ENCODE measurements at regions not wholly inside any gene's neighbourhood (a gene's known extent, or its start where the extent isn't known, plus 50 kb on each side); places are given as distances from the start of the nearest gene placed in this dataset.

DNA sequence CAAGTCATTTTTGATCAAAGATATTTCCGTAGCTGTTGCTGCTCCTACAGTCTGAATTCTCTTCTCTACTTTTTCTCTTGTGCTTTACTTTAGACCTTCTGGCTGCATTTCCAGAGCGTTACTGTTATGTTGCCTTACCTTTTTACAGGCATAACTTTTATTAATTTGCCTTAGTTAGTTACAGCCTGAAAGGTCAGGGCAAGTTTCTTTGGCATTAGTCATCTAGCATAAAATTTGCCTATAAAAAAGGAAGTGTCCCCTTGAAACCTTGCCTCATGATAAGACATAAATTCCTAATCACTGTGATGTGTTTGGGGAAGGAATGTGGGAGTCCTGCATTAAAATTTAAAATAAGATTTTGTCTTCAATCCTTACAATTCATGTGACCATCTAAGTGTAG, 618.5 kb downstream of the NR2F2 start:
- POLR2A ChIA-PET, result no interaction called here
- no peak overlapping the region for H3K4me2 ChIP-seq (ENCODE audit: insufficient read depth, low read length)
- DNase-seq (ENCODE audit: extremely low read depth in 1 of 4, low spot score in 3 of 4), result no peak
- CTCF ChIA-PET (ENCODE audit: low intra/inter-chr PET ratio), result no interaction called here
- WGBS (ENCODE audit: insufficient coverage, low coverage, missing lambda C conversion rate), result 0% methylated on average over 2 of the region's 2 CpGs
- H4K20me1 ChIP-seq (replicated peaks; ENCODE audit: control insufficient read depth, insufficient read depth, low read length), result no peaks in the 10 kb centered on the region
- H3K4me1 ChIP-seq (replicated peaks in 1 of 2; ENCODE audit: control insufficient read depth in 2 of 2, insufficient read depth in 2 of 2, low read length in 2 of 2), result no peaks in the 10 kb centered on the region
- H3K27me3 ChIP-seq (ENCODE audit: control insufficient read depth in 2 of 2, insufficient read depth in 2 of 2, low read length in 2 of 2), result peaks cover 4 to 6% of the 10 kb centered on the region in 2 experiments; a peak in 3 of 5 replicates
- no peaks in the 10 kb centered on the region for H3K79me2 ChIP-seq (ENCODE audit: control insufficient read depth, insufficient read depth, low read length)
- H3K27ac ChIP-seq (ENCODE audit: extremely low read depth, low read depth, low read length), result no peak overlapping the region
- no peak for FAIRE-seq
- no peak for ATAC-seq
- intact Hi-C loops (cut with micrococcal nuclease) (no loop called here), in situ Hi-C loops (cut with MboI) (no loop called here)
- H3K9me1 ChIP-seq (ENCODE audit: control insufficient read depth, insufficient read depth, low read length), result no peaks in the 10 kb centered on the region
- no TSS peak for BruUV-seq (replicated peaks)
- TF ChIP-seq ERF (CRISPR knock-in tag; IDR thresholded peaks at IDR 0.05), result no peak
- TF ChIP-seq, protein P1, sequence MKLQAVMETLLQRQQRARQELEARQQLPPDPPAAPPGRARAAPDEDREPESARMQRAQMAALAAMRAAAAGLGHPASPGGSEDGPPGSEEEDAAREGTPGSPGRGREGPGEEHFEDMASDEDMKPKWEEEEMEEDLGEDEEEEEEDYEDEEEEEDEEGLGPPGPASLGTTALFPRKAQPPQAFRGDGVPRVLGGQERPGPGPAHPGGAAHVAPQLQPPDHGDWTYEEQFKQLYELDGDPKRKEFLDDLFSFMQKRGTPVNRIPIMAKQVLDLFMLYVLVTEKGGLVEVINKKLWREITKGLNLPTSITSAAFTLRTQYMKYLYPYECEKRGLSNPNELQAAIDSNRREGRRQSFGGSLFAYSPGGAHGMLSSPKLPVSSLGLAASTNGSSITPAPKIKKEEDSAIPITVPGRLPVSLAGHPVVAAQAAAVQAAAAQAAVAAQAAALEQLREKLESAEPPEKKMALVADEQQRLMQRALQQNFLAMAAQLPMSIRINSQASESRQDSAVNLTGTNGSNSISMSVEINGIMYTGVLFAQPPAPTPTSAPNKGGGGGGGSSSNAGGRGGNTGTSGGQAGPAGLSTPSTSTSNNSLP (IDR thresholded peaks at IDR 0.05; ENCODE audit: borderline replicate concordance, low read depth, low read length), result no peak
- TF ChIP-seq KHSRP (IDR thresholded peaks at IDR 0.05), result no peak
- no peak for TF ChIP-seq CBX8 (IDR thresholded peaks at IDR 0.05; ENCODE audit: borderline replicate concordance, extremely low read depth, low read depth, low read length, poor library complexity, severe bottlenecking)
- H3K9ac ChIP-seq (ENCODE audit: insufficient read depth in 1 of 2, low read depth in 2 of 2, low read length in 2 of 2), result no peak overlapping the region
- H3K4me3 ChIP-seq, result no peak overlapping the region
- H3K9me3 ChIP-seq (replicated peaks; ENCODE audit: control insufficient read depth, insufficient read depth, low read depth, low read length), result no peaks in the 10 kb centered on the region
- no peaks in the 10 kb centered on the region for H3K36me3 ChIP-seq (ENCODE audit: control insufficient read depth, insufficient read depth, low read length)
- H2AFZ ChIP-seq (ENCODE audit: low read depth, low read length), result no peak overlapping the region

DNA sequence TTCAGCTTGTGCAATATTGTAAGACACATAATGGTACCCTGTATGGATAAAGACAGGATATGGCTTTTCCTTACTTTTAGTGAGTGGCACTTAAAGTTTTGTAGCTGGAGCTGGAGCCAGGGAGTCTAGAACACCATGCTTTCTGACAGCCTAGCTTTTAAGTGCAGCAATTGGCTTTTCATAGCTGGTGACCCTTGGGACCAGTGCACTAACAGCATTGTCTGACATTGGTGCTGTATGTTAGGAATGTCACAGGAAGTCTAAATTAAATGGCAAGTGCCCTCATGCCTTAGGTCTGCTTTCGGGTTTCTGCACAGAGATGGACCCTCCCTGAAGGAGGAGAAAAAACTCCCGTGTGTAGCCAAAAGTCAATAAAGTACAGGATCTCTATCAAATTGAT, 628.2 kb downstream of the NR2F2 start:
- no peaks in the 10 kb centered on the region for H3K36me3 ChIP-seq (ENCODE audit: control insufficient read depth, insufficient read depth, low read length)
- H3K9me3 ChIP-seq (replicated peaks; ENCODE audit: control insufficient read depth, insufficient read depth, low read depth, low read length), result no peaks in the 10 kb centered on the region
- H3K4me1 ChIP-seq (replicated peaks in 1 of 2; ENCODE audit: control insufficient read depth in 2 of 2, insufficient read depth in 2 of 2, low read length in 2 of 2), result no peaks in the 10 kb centered on the region
- H3K9ac ChIP-seq (ENCODE audit: insufficient read depth in 1 of 2, low read depth in 2 of 2, low read length in 2 of 2), result no peak overlapping the region
- no peaks in the 10 kb centered on the region for H3K27me3 ChIP-seq (ENCODE audit: control insufficient read depth in 2 of 2, insufficient read depth in 2 of 2, low read length in 2 of 2)
- H4K20me1 ChIP-seq (replicated peaks; ENCODE audit: control insufficient read depth, insufficient read depth, low read length), result no peaks in the 10 kb centered on the region; the same call in 1 of the 2 replicates
- ChIA-PET POLR2A (no interaction called here), CTCF (ENCODE audit: low intra/inter-chr PET ratio) (no interaction called here)
- no peak overlapping the region for H2AFZ ChIP-seq (ENCODE audit: low read depth, low read length)
- H3K79me2 ChIP-seq (ENCODE audit: control insufficient read depth, insufficient read depth, low read length), result no peaks in the 10 kb centered on the region
- no peak overlapping the region for H3K4me3 ChIP-seq
- no peak for FAIRE-seq
- no peak for ATAC-seq
- no peak for DNase-seq (ENCODE audit: extremely low read depth in 1 of 4, low spot score in 3 of 4)
- in situ Hi-C loops (cut with MboI), result no loop called here
- H3K4me2 ChIP-seq (ENCODE audit: insufficient read depth, low read length), result no peak overlapping the region
- WGBS (ENCODE audit: insufficient coverage, low coverage, missing lambda C conversion rate), result 0% methylated on average over 2 of the region's 2 CpGs
- intact Hi-C loops (cut with micrococcal nuclease), result no loop called here
- H3K27ac ChIP-seq (ENCODE audit: extremely low read depth, low read depth, low read length), result no peak overlapping the region
- no peaks in the 10 kb centered on the region for H3K9me1 ChIP-seq (ENCODE audit: control insufficient read depth, insufficient read depth, low read length)
- BruUV-seq (replicated peaks), result no TSS peak
- no peak for TF ChIP-seq BRD4 (IDR thresholded peaks at IDR 0.05)
- TF ChIP-seq, protein P2, sequence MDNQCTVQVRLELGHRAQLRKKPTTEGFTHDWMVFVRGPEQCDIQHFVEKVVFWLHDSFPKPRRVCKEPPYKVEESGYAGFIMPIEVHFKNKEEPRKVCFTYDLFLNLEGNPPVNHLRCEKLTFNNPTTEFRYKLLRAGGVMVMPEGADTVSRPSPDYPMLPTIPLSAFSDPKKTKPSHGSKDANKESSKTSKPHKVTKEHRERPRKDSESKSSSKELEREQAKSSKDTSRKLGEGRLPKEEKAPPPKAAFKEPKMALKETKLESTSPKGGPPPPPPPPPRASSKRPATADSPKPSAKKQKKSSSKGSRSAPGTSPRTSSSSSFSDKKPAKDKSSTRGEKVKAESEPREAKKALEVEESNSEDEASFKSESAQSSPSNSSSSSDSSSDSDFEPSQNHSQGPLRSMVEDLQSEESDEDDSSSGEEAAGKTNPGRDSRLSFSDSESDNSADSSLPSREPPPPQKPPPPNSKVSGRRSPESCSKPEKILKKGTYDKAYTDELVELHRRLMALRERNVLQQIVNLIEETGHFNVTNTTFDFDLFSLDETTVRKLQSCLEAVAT (IDR thresholded peaks at IDR 0.05), result no peak
- TF ChIP-seq PHB2 (IDR thresholded peaks at IDR 0.05; ENCODE audit: low read depth), result no peak
- no peak for TF ChIP-seq ZNF696 (CRISPR knock-in tag; conservative IDR thresholded peaks at IDR 0.05)
- TF ChIP-seq, protein P3, sequence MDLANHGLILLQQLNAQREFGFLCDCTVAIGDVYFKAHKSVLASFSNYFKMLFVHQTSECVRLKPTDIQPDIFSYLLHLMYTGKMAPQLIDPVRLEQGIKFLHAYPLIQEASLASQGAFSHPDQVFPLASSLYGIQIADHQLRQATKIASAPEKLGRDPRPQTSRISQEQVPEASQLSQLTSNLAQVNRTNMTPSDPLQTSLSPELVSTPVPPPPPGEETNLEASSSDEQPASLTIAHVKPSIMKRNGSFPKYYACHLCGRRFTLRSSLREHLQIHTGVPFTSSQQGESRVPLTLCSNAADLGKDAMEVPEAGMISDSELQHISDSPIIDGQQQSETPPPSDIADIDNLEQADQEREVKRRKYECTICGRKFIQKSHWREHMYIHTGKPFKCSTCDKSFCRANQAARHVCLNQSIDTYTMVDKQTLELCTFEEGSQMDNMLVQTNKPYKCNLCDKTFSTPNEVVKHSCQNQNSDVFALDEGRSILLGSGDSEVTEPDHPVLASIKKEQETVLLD (IDR thresholded peaks at IDR 0.05), result no peak
- TF ChIP-seq, protein P4, sequence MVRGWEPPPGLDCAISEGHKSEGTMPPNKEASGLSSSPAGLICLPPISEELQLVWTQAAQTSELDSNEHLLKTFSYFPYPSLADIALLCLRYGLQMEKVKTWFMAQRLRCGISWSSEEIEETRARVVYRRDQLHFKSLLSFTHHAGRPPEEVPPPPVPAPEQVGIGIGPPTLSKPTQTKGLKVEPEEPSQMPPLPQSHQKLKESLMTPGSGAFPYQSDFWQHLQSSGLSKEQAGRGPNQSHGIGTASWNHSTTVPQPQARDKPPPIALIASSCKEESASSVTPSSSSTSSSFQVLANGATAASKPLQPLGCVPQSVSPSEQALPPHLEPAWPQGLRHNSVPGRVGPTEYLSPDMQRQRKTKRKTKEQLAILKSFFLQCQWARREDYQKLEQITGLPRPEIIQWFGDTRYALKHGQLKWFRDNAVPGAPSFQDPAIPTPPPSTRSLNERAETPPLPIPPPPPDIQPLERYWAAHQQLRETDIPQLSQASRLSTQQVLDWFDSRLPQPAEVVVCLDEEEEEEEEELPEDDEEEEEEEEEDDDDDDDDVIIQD (CRISPR knock-in tag; IDR thresholded peaks at IDR 0.05), result no peak
- no peak for TF ChIP-seq RHOXF2B (CRISPR knock-in tag; conservative IDR thresholded peaks at IDR 0.05)

All from K562 (cell line).